ENCODE measurements at regions not wholly inside any gene's neighbourhood (a gene's known extent, or its start where the extent isn't known, plus 50 kb on each side); places are given as distances from the start of the nearest gene placed in this dataset.
"Not testable (repeated sequence)": the region's sequence is repeated elsewhere in the genome, so short reads cannot be mapped to it uniquely, and the experiment has no call there.

DNA sequence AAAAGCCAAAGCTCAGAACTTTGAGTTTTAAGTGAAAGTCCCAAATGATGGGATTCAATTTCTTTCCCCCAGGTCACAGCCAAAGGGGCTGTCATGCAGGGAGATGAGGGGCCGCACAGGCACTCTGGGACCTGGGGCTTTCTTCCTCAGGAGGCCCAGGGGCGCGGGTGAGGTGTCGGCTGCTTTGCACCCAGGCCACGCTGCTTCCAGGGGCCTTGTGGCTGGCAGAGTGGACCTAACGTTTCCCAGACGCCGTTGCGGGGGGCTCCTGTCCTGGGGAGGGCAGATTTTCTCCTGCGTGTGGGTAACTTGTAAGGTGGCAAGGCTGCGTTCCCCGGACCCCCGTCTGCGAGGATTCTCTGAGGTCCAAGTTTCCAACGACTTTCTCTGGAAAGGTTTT, 350.0 kb downstream of the CNTNAP3B start:
- TF ChIP-seq CTCF, POLR2A (IDR thresholded peaks at IDR 0.05): not testable (repeated sequence)
